Liver (tissue), 2 donors: ENCODE measurements at regions not wholly inside any gene's neighbourhood (a gene's known extent, or its start where the extent isn't known, plus 50 kb on each side); places are given as distances from the start of the nearest gene placed in this dataset.

Source experiments
- CTCF ChIP-seq: fragments of 150-350 bp; IDR thresholded peaks from 2 replicates; pipeline ENCODE4 v1.5.1; 2017; ENCODE audit warnings: improper control_type of control experiment, low read depth, low read length; ENCODE audit not compliant: missing input control
- YY1 ChIP-seq: IDR thresholded peaks from 2 replicates; pipeline ENCODE4 v1.6.1; 2016; ENCODE audit warnings: antibody characterized with exemption, mild to moderate bottlenecking
- donor health status: healthy.

- TF ChIP-seq YY1 (no peak), CTCF (no peak)
Measured at GRCh38 chr2:220318037-220318436, 690.6 kb downstream of the SLC4A3 start.
